GM10266 (cell line): ENCODE measurements at regions not wholly inside any gene's neighbourhood (a gene's known extent, or its start where the extent isn't known, plus 50 kb on each side); places are given as distances from the start of the nearest gene placed in this dataset.
A peak's percentile ranks its signal among the peaks of the same experiment; 100 is the strongest.

Source experiments
- DNase-seq: peaks from one replicate; pipeline ENCODE4 v3.0.0; 2012; ENCODE audit errors: extremely low spot score
- TF ChIP-seq, protein P1 (sequence below): IDR thresholded peaks from 2 replicates; pipeline ENCODE4 v1.5.1; 2012; ENCODE audit warnings: mild to moderate bottlenecking, low read depth; ENCODE audit not compliant: control insufficient read depth, insufficient read depth; ENCODE audit errors: missing control alignments

DNA sequence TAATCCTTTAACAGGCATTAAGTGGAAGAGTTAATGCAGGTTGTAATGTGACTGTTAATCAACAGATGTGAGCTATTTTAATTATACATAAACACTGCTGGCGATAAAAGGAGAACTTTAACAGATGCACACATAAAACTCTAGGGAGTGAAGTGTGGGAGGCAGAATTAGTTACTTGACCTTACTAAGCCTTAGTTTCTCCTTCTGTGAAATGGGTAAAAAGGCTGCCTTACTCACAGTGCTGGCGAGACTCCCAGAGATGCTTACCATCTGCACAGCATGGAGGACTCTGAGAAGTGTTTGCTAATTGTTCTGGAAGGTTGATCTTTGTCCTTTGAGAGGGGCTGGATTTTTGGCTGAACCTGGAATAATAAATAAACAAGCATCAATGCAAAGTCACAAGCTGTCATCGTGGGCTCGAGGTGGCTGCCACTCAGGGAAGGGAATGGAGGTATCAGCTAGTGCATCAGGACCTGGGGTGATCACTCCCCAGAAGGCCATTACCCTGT, 58.6 kb upstream of the MPEG1 start:
- TF ChIP-seq, protein P1, sequence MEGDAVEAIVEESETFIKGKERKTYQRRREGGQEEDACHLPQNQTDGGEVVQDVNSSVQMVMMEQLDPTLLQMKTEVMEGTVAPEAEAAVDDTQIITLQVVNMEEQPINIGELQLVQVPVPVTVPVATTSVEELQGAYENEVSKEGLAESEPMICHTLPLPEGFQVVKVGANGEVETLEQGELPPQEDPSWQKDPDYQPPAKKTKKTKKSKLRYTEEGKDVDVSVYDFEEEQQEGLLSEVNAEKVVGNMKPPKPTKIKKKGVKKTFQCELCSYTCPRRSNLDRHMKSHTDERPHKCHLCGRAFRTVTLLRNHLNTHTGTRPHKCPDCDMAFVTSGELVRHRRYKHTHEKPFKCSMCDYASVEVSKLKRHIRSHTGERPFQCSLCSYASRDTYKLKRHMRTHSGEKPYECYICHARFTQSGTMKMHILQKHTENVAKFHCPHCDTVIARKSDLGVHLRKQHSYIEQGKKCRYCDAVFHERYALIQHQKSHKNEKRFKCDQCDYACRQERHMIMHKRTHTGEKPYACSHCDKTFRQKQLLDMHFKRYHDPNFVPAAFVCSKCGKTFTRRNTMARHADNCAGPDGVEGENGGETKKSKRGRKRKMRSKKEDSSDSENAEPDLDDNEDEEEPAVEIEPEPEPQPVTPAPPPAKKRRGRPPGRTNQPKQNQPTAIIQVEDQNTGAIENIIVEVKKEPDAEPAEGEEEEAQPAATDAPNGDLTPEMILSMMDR = no peak
- DNase-seq = no peak

DNA sequence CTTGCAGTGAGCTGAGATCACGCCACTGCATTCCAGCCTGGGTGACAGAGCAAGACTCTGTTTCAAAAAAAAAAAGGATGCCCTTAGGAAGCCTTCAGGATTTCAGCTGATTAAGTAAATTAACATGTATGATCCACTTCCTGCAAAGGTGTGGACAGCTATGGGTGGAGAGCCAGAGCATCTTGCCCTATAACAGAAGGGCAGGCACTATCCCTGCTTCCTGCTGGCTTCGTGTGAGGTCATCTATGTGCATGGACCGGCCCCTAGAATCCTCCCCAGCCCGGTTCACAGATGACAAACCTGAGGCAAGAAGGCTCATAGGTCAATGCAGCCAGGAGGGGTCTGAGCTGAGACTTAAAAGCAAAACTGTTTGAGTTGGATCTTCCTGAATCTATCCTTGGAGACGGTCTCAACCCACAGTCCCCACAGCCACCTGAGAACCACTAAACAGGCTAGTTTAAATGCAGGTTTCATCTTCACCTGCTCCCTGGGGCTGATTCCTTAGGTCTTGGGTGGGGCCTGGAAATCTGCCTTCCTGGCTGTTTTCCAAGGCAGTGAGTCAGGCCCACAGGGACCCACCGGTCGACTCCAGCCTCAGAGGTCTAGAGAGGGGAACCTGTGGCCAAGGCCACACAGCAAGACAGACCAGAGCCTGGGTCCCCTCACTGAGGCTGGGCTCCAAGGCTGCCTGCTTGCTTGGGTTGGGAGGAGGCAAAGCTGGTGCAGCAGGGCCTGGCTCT, 55.2 kb upstream of the MPEG1 start:
- DNase-seq = no peak
- TF ChIP-seq, protein P1 = no peak

DNA sequence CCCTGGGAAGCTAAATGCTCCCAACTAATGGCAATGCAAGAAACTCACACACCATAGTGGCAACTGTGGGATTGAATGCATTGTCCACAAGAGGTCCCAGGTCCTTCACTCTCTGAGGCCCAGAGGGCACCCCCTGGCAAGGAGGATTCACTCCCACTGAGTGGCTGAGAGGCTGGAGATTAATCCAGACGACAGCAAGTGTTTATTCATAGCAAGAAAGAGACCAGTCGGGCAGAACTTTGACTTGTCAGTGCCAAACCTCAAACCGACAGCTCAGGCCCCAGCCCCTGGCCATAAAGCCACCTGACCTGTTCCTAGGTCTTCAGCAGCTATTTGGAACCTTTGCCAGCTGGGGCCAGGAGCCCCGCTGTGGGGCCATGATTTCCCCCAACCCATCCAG, 54.5 kb upstream of the MPEG1 start:
- DNase-seq = peak; percentile 33
- TF ChIP-seq, protein P1 = no peak

DNA sequence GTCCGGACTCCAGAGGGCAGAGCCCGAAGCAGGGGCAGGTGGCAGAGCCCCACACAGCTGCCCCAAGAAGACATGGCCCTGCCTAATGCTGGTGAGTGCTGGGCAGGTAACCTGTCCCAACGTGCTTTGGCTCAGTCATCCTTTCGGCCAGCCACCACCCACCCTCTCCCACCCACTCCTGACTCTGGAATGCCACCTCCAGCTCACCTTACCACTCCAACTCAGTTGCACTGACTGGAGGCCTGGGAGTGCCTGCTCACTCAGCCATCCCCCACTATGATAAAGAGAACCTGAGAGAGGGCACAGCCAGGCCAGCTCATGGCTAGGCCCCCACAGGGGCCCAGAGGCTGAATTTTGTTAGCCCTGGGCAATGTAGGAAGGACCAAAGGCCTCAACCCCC, 53.8 kb upstream of the MPEG1 start:
- TF ChIP-seq, protein P1 = no peak

DNA sequence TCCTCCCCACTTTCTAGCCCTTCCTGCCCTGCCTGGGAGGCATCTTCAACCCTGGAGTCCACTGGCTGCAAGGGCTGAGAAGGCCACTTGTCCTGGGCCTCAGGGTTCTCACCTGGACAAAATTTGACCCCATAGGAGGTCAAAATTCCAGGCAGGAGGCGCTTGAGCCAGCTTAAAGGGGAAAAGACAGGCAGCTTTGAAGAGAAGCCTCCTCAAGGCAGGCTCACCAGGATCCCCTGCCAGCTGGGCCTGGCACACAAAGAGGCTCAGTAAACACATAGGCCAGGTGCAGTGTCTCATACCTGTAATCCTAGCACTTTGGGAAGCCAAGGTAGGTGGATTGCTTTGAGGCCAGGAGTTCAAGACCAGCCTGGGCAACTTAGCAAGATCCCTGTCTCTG, 53.0 kb upstream of the MPEG1 start:
- TF ChIP-seq, protein P1 = no peak
- no peak for DNase-seq

More for the DNA sequence above, 53.8 kb upstream of the MPEG1 start:
- DNase-seq = no peak

DNA sequence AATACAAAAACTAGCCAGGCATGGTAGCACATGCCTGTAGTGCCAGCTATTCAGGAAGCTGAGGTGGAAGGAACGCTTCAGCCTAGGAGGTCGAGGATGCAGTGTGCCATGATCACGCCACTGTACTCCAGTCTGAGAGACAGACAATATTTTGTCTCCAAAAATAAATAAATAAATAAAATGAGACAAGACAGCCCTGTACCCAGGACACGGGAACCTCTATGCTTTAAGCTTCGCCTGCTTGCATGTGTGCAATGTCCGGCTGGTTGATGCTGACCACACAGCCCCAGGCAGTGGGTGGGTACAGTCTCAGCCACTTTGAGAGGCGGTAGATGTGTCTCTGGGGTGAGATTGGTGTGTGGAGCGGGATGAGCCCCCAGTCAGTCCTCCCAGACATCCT, 52.0 kb upstream of the MPEG1 start:
- DNase-seq = no peak
- TF ChIP-seq, protein P1 = no peak

DNA sequence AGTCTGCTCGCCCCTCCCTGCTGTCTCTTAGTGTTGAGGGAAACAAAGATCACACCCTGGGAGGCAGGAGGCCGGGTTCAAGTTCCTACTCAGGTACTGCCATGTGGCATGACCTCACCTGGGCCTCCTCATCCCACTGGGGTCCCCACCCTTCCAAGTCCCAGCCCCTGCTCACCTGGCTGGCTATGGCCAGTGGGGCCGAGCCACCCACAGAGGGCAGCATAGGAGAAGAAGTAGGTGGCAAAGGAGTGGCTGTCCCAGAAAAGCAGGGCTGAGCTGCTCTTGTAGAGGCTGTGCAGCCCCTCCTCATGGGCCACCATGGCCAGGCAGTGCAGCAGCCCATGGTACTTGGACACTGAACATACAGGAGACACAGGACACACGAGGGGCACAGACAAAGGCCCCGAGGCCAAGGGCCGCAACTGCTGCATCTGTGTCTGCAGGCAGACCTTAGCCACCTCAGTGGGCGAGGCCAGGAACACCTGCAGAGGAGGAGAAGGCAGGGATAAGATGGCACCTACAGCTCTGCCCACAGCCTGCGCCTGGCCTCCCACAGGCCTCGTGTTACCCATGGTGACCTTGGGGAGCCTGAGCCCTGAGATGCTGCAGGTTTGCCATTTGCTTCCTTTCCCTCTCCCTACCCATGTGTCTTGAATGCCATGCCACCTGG, 50.6 kb upstream of the MPEG1 start:
- DNase-seq = no peak
- TF ChIP-seq, protein P1 = peak; percentile 56
